GM21717 (cell line): ENCODE measurements at regions not wholly inside any gene's neighbourhood (a gene's known extent, or its start where the extent isn't known, plus 50 kb on each side); places are given as distances from the start of the nearest gene placed in this dataset.
"Not testable (repeated sequence)": the region's sequence is repeated elsewhere in the genome, so short reads cannot be mapped to it uniquely, and the experiment has no call there.

Source experiments
- ATAC-seq: cut with Tn5 transposase; IDR thresholded peaks from one replicate; pipeline ENCODE4 v1.9.1; 2021; ENCODE audit warnings: mild to moderate bottlenecking, moderate library complexity; ENCODE audit not compliant: unreplicated experiment

GRCh38 chr14:77985211-77985615 lies 185.0 kb upstream of the NRXN3 start:
- no peak for ATAC-seq

DNA sequence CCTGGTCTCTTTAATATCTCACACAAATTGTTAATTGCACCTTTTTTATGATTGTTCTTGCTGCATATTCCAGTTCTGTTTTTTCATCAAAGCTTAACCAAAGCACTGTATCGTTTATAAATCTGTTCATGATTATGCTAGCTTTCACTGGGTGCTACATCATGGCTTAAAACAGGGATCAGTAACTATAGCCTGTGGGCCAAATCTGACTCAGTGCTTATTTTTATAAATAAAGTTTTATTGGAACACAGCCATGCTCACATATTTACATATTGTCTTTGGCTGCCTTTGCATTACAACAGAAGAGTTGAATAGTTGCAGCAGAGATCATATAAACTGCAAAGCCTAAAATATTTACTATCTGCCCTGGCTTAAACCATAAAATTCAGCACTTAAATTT lies 183.4 kb upstream of the NRXN3 start:
- ATAC-seq = no peak

GRCh38 chr14:77988096-77988870 lies 181.9 kb upstream of the NRXN3 start:
- no peak for ATAC-seq

GRCh38 chr14:77988970-77989369 lies 181.2 kb upstream of the NRXN3 start:
- ATAC-seq = no peak

DNA sequence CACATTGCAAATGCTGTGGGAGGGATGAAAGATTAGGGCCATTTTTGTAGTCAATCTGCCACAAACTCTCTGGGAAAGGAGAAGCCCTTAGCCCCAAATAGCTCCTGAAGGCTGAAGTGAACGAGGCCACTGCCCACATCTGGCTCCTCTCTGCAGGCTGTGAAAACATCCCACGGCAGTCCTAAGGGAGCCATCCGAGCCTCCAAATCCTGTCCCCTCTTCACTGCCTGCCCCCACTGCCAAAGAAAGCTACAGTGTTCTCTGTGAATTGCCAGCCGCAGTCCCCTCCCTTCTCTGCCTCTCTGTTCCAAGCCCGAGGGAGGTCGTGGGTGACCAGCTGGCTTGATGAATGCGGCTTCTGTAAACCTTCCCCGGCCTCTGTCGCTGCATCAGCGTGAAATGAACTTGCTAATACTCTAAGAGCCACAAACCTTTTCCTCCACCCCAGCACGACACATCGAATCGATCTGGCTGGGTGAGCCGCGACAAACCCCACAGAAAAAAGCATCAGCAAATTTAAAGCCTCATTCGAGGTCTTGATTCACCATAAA lies 180.7 kb upstream of the NRXN3 start:
- ATAC-seq = no peak

GRCh38 chr14:77990337-77990736 lies 179.8 kb upstream of the NRXN3 start:
- no peak for ATAC-seq

GRCh38 chr14:77991128-77991772 lies 178.9 kb upstream of the NRXN3 start:
- no peak for ATAC-seq

GRCh38 chr14:78005325-78005724 lies 164.8 kb upstream of the NRXN3 start:
- ATAC-seq = peak; percentile 78

DNA sequence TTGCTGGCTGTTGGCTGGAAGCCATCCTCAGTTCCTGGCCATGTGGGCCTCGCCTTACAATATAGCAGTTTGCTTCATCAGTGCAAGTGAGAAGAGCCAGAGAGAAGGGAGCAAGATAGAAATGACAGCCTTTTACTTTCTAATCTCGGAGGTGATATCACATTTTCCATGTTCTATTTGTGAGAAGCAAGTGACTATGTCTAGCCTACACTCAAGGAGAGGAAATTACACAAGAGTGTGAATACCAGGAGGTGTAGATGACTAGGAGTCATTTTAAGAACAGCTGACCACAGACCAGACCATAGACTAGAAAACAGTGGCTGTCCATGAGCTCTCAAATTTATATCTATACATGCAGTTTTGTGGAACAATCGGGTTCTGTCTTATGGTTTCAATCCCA lies 163.0 kb upstream of the NRXN3 start:
- ATAC-seq = no peak

- ATAC-seq = no peak
Observed at GRCh38 chr14:78010688-78011087, 159.5 kb upstream of the NRXN3 start.

DNA sequence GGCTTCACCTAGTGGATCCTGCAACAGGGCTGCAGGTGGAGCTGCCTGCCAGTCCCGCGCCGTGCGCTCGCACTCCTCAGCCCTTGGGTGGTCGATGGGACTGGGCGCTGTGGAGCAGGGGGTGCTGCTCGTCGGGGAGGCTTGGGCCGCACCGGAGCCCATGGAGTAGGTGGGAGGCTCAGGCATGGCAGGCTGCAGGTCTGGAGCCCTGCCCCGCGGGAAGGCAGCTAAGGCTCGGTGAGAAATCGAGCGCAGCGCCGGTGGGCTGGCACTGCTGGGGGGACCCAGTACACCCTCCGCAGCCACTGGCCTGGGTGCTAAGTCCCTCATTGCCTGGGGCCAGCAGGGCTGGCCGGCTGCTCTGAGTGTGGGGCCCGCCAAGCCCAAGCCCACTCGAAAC lies 156.3 kb upstream of the NRXN3 start:
- ATAC-seq = not testable (repeated sequence)

- ATAC-seq = no peak
Observed at GRCh38 chr14:78016532-78016931, 153.6 kb upstream of the NRXN3 start.

DNA sequence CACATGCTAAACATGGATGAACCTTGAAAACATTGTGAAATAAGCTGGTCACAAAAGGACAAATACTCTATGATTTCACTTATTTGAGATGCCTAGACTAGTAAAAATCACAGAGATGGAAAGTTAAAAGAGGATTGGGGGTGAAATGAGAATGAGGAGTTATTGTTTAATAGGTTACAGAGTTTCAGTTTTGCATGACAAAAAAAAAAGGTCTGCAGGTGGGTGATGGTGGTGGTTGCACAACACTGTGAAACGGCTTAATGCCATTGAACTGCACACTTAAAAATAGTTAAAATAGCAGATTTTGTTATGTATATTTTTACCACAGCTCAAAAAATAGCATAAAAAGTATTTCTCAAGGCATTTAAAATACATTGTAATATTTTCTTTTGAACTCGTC lies 151.9 kb upstream of the NRXN3 start:
- no peak for ATAC-seq

GRCh38 chr14:78022059-78022458 lies 148.1 kb upstream of the NRXN3 start:
- ATAC-seq = no peak

GRCh38 chr14:78023112-78023511 lies 147.1 kb upstream of the NRXN3 start:
- ATAC-seq = no peak

DNA sequence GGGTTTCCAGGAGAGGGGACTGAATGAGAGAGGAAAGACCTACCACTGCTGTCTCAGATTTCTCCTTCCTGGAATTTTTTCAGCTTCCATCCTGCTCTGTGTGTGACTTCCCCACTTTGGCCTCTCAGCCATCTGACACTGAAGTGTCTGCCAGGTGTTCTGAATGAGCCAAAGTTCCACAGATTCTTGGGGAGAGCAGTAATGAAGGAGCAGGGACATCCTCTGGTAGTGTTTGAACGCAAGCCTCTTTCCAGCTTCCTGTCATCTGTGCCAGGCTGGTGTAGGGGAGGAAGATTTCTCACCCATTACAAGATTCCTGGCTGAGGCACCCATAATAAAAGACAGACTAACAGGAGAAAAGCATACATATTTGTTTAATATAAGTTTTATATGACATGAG lies 141.7 kb upstream of the NRXN3 start:
- ATAC-seq = no peak

GRCh38 chr14:78029601-78030372 lies 140.4 kb upstream of the NRXN3 start:
- no peak for ATAC-seq

DNA sequence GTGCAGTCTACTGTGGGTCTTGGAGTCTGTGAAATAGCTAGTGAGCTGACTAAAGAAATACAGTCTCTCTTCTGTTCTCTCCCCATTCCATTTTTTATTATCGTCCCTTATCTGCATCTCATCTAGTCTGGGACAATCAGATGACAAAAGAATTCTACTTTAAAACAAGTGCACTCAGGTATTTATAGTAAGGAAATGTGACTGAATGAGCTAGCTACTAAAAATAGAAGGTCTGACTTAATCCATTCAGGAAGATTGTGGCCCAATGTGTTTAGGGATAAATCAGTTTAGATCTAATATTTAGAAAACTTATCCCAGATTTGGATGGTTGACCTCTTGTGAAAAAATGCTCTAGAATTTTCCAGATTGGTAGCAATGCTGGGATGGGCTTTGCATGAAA lies 126.8 kb upstream of the NRXN3 start:
- ATAC-seq = no peak

- no peak for ATAC-seq
Observed at GRCh38 chr14:78048120-78048519, 122.1 kb upstream of the NRXN3 start.

- ATAC-seq = not testable (repeated sequence)
Observed at GRCh38 chr14:78056890-78057289, 113.3 kb upstream of the NRXN3 start.

- no peak for ATAC-seq
Observed at GRCh38 chr14:78070344-78070743, 99.8 kb upstream of the NRXN3 start.
